ENCODE measurements at regions not wholly inside any gene's neighbourhood (a gene's known extent, or its start where the extent isn't known, plus 50 kb on each side); places are given as distances from the start of the nearest gene placed in this dataset.

GRCh38 chr11:3434976-3435375 lies 56.0 kb upstream of the ZNF195 start:
- TF ChIP-seq TCF4 (CRISPR knock-in tag; IDR thresholded peaks at IDR 0.05; ENCODE audit: borderline replicate concordance) (no peak), ZNF565 (CRISPR knock-in tag; conservative IDR thresholded peaks at IDR 0.05; ENCODE audit: low read depth) (no peak), RARB (CRISPR knock-in tag; IDR thresholded peaks at IDR 0.05) (no peak), PPARA (CRISPR knock-in tag; IDR thresholded peaks at IDR 0.05; ENCODE audit: borderline replicate concordance) (no peak), ARNTL (CRISPR knock-in tag; IDR thresholded peaks at IDR 0.05; ENCODE audit: borderline replicate concordance, low read depth) (no peak), OSR1 (CRISPR knock-in tag; IDR thresholded peaks at IDR 0.05) (no peak)
- TF ChIP-seq, protein P1, sequence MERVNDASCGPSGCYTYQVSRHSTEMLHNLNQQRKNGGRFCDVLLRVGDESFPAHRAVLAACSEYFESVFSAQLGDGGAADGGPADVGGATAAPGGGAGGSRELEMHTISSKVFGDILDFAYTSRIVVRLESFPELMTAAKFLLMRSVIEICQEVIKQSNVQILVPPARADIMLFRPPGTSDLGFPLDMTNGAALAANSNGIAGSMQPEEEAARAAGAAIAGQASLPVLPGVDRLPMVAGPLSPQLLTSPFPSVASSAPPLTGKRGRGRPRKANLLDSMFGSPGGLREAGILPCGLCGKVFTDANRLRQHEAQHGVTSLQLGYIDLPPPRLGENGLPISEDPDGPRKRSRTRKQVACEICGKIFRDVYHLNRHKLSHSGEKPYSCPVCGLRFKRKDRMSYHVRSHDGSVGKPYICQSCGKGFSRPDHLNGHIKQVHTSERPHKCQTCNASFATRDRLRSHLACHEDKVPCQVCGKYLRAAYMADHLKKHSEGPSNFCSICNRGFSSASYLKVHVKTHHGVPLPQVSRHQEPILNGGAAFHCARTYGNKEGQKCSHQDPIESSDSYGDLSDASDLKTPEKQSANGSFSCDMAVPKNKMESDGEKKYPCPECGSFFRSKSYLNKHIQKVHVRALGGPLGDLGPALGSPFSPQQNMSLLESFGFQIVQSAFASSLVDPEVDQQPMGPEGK (CRISPR knock-in tag; IDR thresholded peaks at IDR 0.05; ENCODE audit: borderline replicate concordance): no peak
